ENCODE measurements at regions not wholly inside any gene's neighbourhood (a gene's known extent, or its start where the extent isn't known, plus 50 kb on each side); places are given as distances from the start of the nearest gene placed in this dataset.

GRCh38 chr3:178455226-178455625 lies 81.0 kb upstream of the KCNMB2 start:
- TF ChIP-seq CTCF (conservative IDR thresholded peaks at IDR 0.05; ENCODE audit: low read depth, low read length), result no peak
- no peak for TF ChIP-seq EZH2 (IDR thresholded peaks at IDR 0.05; ENCODE audit: borderline replicate concordance, low read depth, low read length, poor library complexity, severe bottlenecking)

Data from A673 (cell line).